GM18507 (cell line): ENCODE measurements at regions not wholly inside any gene's neighbourhood (a gene's known extent, or its start where the extent isn't known, plus 50 kb on each side); places are given as distances from the start of the nearest gene placed in this dataset.

Source experiments
- DNase-seq: peaks from one replicate; pipeline ENCODE4 v3.0.0; 2011; ENCODE audit warnings: low read depth; ENCODE audit not compliant: insufficient read length; ENCODE audit errors: extremely low spot score
- FAIRE-seq: peaks from 2 replicates; lab custom pipeline; 2011; peaks lifted over from hg19 to GRCh38; lab: Jason Lieb, UNC

DNA sequence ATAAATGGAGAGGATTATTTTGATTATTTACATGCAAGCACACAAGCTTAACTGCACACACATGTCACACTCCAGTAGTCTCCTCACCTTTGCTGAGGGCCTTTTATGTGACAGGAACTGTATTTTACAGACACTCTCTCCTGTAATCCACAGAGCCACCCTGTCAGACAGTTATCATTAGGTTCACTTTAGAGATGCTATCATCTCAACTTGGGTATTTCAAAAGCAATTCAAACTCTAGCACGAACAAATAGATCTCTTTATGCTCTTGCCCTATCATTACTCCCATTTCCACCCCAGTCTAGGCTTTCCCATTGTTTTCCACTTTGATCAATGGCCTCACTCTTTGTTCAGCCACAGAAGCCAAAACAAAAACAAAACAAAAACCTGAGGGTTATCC lies 281.2 kb upstream of the EPHA4 start:
- no peak for DNase-seq
- no peak for FAIRE-seq

DNA sequence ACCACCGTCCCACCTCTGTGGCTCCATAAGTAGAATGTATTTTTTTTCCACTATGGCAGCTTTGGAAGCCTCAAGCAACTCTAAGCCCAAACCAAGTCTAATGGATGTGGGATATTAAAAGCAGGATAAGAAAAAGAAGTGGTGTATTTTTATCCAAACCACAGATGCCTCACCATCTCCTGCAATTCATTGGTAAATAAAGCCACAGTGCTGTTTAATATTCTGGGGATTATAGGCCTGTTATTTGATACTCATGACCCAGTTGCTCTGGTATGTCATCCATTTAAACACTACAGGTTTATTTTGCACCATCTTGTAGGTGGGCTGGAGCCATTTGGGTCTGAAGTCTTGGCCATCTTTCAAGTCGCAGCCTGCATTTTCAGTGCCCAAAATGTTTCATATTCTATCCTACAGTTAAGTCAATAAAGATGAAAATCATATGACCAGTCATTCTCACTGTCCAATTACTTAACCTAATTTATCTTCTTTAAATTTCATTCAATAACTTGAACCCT lies 279.5 kb upstream of the EPHA4 start:
- DNase-seq: no peak

DNA sequence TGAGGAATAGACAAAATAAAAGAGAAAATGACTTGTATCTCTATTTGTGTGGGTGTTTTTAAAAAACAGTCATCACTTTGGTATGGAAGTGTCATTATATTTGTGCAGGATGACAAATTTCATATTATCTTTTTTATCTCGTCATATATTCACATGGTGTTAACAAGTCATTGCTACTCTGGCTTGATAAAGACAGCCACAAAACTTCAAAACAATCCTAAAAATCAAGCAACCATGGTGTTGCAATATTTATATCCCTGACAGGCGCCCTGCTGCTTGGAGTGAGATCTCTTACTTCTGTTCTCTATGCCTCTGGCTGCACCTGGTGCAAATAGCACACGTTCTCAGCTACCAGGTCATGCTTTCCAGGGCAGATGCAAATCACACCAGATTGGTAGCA lies 278.0 kb upstream of the EPHA4 start:
- DNase-seq: no peak
- no peak for FAIRE-seq

More for the DNA sequence above, 279.5 kb upstream of the EPHA4 start:
- no peak for FAIRE-seq

DNA sequence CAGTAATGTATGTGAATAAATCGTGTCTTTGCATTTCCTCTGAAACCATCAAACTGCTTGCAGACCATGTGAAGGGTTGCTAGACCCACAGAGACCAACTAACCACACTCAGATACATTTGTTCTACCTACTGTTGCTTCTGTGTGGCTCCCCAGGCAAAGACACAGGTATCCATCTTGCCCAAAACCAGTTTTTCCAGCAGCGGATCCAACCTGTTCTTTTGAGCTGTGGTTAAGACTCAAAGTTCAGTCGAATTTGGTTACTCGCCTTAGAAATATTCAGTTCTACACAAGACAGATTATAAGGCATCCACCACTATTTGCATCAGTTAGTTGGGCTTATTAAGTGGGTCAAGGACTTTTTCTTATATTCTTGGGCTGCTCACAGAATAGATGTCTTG lies 276.2 kb upstream of the EPHA4 start:
- no peak for FAIRE-seq

DNA sequence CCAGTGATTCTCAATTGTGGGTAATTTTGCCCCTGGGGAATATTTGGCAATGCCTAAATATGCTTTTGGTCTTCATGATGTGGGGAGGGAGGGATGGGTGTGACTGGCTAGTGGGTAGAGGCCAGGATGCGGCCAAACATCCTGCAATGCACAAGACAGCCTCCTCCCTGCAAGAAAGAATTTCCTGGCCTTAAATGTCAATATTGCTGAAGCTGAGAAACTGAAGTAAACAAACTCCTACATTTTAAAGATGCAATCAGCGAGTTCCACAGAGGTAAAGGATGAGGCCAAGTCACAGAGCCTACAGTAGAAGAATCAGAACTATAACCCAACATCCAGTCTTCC lies 272.9 kb upstream of the EPHA4 start:
- DNase-seq: no peak
- no peak for FAIRE-seq

More for the DNA sequence above, 276.2 kb upstream of the EPHA4 start:
- DNase-seq: no peak

DNA sequence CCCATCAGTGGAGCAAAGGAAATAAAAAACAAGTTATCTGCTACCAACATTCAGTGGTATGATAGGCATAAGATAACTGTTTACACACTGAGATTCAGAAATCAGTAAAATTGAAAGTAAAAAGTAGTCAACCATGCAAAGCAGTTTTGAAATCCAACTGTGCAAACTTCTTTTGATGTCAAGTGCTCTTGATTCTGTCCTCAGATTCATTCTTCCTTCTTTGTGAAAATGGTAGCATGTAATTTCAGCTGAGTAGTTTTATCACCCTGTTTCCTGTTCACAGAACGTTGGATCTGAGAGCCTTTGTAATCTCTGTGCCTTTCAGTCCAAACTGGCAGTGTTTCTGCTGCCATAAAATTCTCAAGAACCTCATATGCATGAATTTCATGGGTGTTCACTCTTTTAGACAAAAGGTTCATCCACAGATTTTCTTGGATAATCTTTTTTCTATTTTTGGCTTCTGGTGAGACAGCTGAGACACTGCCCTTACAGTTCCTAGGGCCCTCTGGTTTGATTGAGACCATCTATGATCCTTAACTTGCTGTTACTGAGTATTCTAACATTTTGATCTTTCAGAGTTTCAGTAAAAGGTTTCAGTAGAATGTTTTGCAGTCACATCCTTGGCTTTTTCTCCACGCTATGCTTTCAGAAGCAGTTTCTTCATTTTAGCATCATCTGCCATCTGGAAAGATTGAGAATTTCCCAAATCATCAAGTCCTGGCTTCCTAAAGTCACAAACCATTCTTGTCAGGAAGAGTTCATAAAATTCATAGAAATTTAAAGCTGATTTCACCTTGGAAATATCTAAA lies 272.3 kb upstream of the EPHA4 start:
- FAIRE-seq (peak; percentile 64), DNase-seq (no peak)

DNA sequence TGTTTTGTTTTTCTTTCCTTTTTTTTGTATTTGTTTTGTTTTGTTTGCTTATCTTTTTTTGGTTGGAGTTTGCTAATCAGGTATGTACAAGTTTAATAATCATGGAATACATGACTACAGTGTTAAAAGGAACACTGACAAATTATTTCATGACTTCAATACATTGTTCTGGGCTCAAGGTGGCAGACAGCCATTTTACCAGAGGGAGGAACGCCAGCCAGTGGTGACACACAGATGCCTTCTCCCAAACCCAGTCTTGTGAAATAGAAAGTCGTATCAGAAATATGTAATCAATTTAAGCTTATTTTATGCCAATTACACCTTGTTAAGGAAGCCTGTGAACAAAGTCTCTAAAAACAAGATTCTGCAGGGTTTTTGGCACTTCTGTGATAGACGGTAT lies 264.0 kb upstream of the EPHA4 start:
- DNase-seq (no peak), FAIRE-seq (no peak)

DNA sequence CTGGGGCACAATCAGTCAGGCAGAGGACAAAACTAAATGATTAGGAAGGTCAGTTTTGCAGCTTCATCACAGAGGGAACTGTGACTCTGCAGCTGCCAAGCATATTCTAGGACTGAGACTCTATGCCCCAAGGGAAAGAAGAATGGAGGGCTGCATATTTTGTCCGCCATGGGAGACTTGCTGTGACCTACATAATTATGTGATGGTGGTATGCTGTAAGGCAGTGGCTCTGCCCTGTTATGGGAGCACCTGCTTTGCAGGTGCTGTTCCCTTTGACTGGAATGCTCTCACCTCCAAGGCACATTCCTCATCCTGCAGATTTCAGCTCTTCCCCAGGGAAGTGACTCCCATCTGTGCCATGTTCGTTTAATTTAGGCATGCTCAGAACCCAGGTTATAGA lies 261.9 kb upstream of the EPHA4 start:
- no peak for DNase-seq

DNA sequence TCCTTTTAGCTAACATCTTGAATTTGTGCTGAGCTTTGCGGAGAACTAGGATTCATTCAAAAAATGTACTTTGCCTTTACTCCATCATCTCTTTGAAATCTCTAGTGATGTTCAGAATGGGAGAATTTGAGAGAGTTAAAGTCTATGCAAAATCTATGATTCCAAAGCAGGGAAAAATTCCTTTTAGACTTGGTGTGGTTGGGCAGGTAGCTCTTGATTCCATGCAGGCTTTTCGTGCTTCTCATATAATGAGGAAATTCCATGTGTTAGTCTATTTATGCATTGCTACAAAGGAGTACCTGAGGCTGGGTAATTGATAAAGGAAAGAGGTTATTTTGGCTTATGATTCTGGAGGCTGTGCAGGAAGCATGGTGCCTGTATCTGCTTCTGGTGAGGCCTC lies 258.9 kb upstream of the EPHA4 start:
- FAIRE-seq (no peak), DNase-seq (no peak)

More for the DNA sequence above, 261.9 kb upstream of the EPHA4 start:
- no peak for FAIRE-seq

DNA sequence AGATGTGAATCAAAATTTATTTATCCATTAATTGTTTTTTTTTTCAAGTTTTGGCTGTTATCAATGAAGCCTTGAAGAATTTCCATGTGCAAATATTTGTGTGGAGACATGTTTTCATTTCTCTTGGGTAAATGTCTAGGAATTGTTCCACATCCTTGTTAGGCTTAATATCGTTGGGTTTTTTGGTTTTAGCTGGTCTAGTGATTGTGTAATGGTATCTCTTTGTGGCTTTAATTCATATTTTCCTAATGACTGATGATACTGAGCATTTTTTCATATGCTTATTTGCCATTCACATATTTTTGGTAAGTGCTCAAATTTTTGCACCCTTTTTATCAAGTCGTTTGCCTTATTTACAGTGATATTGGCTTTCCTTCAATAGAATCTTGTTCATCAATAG lies 250.3 kb upstream of the EPHA4 start:
- no peak for FAIRE-seq

DNA sequence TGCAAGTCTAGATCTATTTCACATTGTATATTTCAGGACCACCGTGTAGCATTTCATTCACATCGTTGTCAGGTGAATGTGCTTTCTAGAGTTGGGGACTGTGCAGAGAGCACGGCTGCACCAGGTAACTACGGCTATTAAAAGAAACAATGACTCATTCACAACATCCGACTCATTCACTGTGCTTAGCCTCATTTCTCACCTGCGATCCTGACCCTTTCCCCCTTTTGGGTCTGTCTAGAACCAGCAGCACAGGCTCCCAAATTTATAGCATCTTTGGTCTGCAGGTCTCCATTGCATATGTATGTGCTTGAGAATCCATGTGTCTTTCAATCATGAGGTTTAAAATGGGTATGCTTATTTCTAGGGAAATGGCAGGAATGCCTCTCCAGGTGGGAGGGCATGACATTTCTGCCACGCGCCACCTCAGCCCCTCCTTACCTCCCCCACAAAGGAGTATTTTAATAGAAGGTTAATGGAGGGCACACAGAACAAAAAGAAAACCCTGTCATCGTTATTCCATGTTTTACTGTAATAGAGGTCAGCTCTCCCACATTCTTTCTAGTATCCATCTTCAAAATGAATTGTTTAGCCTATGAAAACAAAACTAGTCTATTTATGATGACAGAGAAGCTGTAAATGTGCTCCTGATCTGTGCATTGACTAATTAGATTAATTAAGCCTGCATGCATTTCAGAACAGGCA lies 246.7 kb upstream of the EPHA4 start:
- no peak for DNase-seq
- no peak for FAIRE-seq

More for the DNA sequence above, 250.3 kb upstream of the EPHA4 start:
- DNase-seq: no peak

DNA sequence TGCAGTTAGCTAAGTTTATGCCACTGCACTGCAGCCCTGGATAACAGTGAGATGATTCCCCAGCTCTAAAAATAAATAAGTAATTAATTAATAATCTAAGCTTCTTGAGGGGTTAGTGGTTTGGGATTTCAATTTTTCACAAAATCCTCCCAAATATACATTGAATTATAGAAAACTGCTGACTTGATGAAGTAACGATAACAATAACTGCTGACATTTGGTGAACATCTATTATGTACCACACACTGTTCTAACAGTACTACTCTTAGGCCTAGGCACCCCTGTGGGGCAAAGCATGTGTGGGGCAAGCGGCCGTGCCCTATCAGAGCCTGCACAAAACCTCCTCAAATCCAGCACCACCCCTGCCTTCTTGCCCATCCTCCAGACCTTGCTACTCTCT lies 245.8 kb upstream of the EPHA4 start:
- DNase-seq (no peak), FAIRE-seq (no peak)

DNA sequence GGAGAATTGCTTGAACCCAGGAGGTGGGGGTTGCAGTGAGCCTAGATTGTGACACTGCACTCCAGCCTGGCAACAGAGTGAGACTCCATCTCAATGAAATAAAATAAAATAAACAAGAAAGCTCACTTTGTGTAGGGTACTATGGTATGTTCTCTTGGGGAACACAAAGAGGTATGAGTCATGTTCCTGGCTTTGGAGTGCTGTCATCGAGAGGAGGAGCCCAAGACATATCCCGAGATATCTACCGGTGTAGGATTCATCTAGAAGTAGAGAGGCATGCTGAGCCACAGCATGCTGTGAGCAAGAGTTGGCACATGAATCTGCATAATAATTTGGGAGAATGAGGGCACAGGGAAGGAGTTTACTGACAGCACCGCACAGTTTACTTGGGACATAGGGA lies 244.9 kb upstream of the EPHA4 start:
- no peak for DNase-seq
- FAIRE-seq: no peak

DNA sequence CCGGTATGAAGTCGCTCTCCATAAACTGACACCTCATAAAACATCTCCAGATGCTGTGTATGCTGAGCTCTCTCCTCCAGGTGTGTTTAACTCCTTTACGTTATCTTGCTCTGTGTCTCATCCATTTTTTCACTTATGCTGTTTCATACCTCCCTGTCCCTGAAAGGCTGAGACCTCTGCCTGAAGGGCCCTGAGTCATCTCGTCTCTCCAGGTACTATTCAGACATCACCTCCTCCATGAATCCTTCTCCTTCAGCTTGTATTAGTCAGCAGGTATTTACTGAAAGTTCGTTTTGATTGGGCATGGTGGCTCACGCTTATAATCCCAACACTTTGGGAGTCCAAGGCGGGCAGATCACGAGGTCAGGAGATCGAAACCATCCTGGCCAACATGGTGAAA lies 244.5 kb upstream of the EPHA4 start:
- DNase-seq: no peak
- no peak for FAIRE-seq

DNA sequence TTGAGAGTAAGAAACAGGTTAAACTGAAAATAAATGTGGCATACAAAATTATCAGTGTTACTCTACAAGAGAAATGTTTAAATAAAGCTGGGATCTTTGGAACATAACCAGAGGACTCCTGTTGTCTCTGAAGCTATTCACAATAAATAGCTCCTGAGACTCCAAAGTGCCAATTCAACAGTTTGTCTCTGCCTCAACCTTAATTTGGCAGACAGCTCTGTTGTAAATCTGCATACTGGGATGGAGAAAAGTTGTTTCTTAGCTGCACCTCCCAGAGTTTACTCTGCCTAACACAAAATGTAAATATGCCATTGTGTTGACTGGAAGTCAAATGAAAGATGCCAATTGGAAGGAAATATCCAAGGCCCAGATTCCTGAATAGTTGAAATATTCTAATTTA lies 238.5 kb upstream of the EPHA4 start:
- FAIRE-seq (no peak), DNase-seq (no peak)

DNA sequence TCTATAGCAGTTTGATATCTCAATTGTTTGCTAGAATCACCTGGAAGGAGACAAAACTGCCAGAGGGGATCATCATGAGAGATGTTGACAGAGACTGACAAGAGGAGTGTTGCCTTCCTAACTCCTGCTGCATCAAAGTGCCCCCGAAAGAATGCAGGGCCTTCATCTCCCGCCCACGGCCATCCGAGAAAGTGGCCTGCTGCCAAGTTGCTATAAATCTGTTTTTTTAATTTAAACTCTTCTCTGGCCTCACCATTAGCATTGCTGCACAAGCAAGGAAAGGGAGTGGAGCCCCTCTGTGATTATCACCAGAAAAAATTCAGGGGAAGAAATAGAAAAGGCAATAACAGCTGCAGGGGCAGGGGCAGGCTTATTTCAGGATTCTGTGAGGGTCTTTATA lies 238.1 kb upstream of the EPHA4 start:
- no peak for DNase-seq
- no peak for FAIRE-seq

DNA sequence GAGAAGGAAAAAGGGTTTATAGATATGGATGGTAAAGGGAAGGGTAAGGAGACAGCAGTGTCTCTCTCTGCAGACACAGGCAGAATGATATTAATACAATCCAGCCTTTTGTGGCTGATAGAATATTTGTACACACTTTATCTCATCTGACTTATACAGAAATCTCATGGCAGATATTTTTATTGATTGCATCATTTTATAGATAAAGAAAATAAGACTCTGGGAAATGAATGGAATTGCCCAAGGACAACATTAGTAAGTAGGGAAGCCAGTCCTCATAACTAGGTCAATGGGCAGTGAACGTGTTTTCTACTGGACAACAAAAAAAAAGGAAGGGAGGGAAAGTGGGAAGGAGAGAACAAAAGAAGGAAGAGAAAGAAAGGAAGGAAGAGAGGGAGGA lies 236.4 kb upstream of the EPHA4 start:
- no peak for DNase-seq
- no peak for FAIRE-seq

DNA sequence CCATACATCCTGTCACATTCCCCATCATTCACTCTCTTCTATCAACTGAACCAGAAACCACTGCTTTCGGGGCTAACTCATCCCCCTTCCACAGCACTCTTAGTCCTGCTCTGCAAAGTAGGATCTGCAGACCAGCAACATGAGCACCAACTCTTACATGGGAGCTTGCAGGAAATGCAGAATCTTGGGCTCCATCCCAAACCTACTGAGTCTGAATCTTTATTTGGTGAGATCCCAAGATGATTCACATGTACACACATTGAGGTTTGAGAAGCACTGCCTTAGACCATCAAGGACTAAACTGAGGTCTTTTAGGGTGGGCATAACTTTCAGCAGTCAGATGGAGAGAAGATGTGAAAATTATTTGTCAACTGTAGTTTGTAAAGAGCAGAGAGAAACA lies 235.6 kb upstream of the EPHA4 start:
- no peak for FAIRE-seq
- no peak for DNase-seq

DNA sequence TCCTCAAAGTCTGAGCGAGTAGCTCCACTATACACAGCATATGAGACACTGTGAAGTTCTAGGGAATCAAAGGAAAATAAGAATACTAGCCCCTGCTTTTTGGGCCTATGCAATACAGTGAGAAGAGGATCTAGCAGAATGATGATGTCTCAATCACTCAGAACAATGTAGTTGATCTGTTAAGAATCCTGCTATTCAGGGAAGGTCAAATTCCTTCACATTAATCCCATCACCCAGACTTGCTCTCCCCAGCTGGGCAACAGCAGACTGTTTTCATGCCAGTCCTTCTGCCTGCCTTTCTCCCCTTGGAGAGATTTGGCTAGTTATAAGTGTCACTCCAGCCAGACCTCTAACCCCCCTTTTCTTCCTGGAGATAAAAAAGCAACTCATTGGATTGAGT lies 230.0 kb upstream of the EPHA4 start:
- FAIRE-seq: no peak

DNA sequence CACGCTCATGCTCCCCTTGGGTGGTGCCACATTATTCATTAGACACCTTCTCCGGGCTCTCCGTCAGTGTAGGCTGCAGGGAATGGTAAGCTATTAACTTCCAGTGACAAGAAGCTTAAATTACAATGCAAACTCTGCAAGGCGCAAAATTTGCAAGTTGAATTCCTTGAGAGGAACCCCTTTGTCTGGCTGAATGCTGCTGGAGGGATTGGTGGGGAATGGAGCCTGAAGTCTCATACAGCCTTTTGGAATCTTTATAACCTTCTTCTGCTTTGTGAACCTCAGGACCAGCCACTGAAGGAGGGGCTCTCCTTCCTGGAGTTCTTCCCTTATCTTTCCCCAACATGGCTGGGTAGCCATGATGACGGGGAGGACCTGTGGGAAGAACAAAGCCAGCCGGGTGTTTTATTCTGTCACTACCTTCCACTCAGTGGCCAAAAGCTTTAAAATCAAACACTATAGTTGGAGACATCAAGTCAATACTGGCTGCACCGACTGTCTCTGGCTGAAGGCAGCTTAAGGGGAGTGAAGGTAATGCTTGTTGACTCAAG lies 220.9 kb upstream of the EPHA4 start:
- DNase-seq (no peak), FAIRE-seq (no peak)

More for the DNA sequence above, 230.0 kb upstream of the EPHA4 start:
- no peak for DNase-seq

DNA sequence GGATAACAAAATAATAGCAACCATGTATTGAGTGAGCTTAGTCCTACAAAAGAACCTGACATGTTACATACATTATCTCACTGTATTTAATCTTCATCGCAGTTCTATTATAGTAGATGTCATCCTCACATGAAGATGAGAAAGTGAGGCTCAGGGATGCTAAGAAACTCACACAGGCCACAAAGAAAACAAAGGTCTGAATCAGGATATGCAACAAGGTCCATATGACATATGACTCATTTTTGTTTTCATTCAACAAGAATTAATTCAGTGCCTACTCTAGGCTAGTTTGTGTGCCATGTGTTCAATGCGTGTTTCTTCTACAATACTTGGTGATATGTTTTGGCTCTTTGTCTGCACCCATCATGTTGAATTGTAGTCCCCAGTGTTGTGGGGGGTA lies 219.7 kb upstream of the EPHA4 start:
- no peak for DNase-seq
- FAIRE-seq: no peak
